Mesothelial cell of epicardium (in vitro differentiated cells): ENCODE measurements at regions not wholly inside any gene's neighbourhood (a gene's known extent, or its start where the extent isn't known, plus 50 kb on each side); places are given as distances from the start of the nearest gene placed in this dataset.
A peak's percentile ranks its signal among the peaks of the same experiment; 100 is the strongest.

Experiments used
- DNase-seq, 2 experiments: peaks; one replicate each; pipeline ENCODE4 v3.0.0; 2021; ENCODE audit warnings: low spot score in 2 of 2; ENCODE audit not compliant: unreplicated experiment in 2 of 2
- H3K27ac Mint-ChIP-seq: 2 replicates; pipeline ENCODE4 v1.8.0; 2021; ENCODE audit warnings: mixed read lengths
- H3K27me3 Mint-ChIP-seq: 2 replicates; pipeline ENCODE4 v1.8.0; 2021; ENCODE audit warnings: low read depth, mixed read lengths
- H3K36me3 Mint-ChIP-seq: 2 replicates; pipeline ENCODE4 v1.8.0; 2021; ENCODE audit warnings: mixed read lengths
- H3K4me1 Mint-ChIP-seq: 2 replicates; pipeline ENCODE4 v1.8.0; 2021; ENCODE audit warnings: mixed read lengths
- H3K4me3 Mint-ChIP-seq: 2 replicates; pipeline ENCODE4 v1.8.0; 2021; ENCODE audit warnings: mild to moderate bottlenecking, moderate library complexity, mixed read lengths
- H3K9me3 Mint-ChIP-seq: 2 replicates; pipeline ENCODE4 v1.8.0; 2021; ENCODE audit warnings: mixed read lengths
- CTCF ChIP-seq: fragments of 200-600 bp; sonication (generic); IDR thresholded peaks from one replicate; pipeline ENCODE4 v1.5.0; 2021; ENCODE audit warnings: antibody characterized with exemption; ENCODE audit not compliant: unreplicated experiment

- H3K36me3 Mint-ChIP-seq, result no peaks in the 10 kb centered on the region
- H3K27ac Mint-ChIP-seq, result peak overlapping the region; percentile 78
- H3K27me3 Mint-ChIP-seq, result peaks cover 3% of the 10 kb centered on the region
- H3K9me3 Mint-ChIP-seq, result peaks cover 8% of the 10 kb centered on the region
- TF ChIP-seq CTCF, result no peak
- no peak for DNase-seq
- H3K4me3 Mint-ChIP-seq, result no peak overlapping the region
- H3K4me1 Mint-ChIP-seq, result peaks cover 8% of the 10 kb centered on the region
Observed at GRCh38 chr4:24219209-24219608, 329.4 kb upstream of the PPARGC1A start.

DNA sequence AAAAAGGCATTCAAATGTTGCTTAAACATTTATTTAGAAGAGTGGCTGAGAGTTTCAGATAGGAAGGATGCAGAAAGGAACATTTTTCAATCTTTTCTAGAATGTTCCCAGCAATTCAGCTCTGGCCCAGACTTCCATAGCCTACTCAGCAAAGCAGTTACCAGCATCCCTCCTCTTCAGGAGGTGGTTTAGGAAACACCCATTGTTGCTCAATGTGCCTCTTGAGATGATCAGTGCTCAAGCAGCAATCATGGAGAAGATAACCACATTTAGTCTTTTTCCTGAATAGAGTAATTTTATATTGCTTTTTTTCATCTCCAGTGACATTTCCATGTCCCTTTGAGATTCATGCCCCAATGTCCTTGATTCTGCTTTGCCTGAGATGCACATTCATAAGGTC, 328.7 kb upstream of the PPARGC1A start:
- H3K27ac Mint-ChIP-seq, result no peak overlapping the region

GRCh38 chr4:24214796-24215195, 324.9 kb upstream of the PPARGC1A start:
- DNase-seq, result no peak
- Mint-ChIP-seq H3K27ac (no peak overlapping the region), H3K4me1 (peaks cover 10% of the 10 kb centered on the region), H3K9me3 (peaks cover 6% of the 10 kb centered on the region), H3K27me3 (peaks cover 2% of the 10 kb centered on the region), H3K36me3 (no peaks in the 10 kb centered on the region), H3K4me3 (no peak overlapping the region)
- TF ChIP-seq CTCF, result no peak

More for the DNA sequence above, 328.7 kb upstream of the PPARGC1A start:
- Mint-ChIP-seq H3K36me3 (no peaks in the 10 kb centered on the region), H3K27me3 (no peaks in the 10 kb centered on the region), H3K4me3 (no peak overlapping the region), H3K4me1 (peaks cover 10% of the 10 kb centered on the region), H3K9me3 (peaks cover 8% of the 10 kb centered on the region)
- TF ChIP-seq CTCF, result no peak
- no peak for DNase-seq

DNA sequence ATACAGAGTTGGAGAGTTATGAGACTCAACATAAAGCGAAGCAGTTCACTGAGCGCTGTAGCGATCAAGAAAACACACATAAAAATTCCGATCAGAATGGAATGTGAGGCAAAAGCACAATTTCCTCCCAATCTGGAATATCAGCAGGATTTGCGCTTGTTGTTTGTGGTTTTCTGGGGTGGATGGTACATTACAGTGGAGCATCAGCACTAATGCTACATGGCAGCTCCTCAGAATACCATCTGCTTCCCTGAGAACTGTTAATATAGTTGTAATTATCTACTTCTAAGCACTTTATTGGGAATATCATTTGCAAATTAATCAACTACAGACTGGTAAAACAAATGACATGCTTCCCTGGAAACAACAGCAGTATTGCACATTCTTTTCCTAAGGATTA, 324.1 kb upstream of the PPARGC1A start:
- H3K36me3 Mint-ChIP-seq, result no peaks in the 10 kb centered on the region
- H3K4me3 Mint-ChIP-seq, result no peak overlapping the region
- DNase-seq, result no peak
- H3K27me3 Mint-ChIP-seq, result peaks cover 2% of the 10 kb centered on the region
- peaks cover 4% of the 10 kb centered on the region for H3K9me3 Mint-ChIP-seq
- TF ChIP-seq CTCF, result no peak
- peaks cover 3% of the 10 kb centered on the region for H3K4me1 Mint-ChIP-seq
- H3K27ac Mint-ChIP-seq, result no peak overlapping the region

DNA sequence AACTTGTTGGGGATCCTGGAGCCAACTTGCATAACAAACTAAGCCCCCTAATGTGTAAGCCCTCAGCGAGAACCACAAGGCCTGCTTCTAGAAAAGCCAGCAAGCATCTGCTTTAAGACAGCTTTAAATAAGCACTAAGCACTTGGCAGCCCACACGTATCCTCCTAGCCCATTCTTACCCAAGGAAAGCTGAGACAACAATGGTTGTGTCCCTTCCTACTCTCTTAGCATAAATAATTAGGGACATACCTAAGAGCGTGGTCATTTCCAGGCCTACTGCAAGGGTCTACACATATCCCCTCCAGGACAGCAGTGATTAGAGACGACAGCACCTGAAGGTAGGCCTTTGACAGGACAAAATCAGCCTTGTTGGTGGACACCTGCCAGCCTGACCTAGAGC, 322.8 kb upstream of the PPARGC1A start:
- no peak overlapping the region for H3K27ac Mint-ChIP-seq
- TF ChIP-seq CTCF, result no peak
- no peaks in the 10 kb centered on the region for H3K36me3 Mint-ChIP-seq

GRCh38 chr4:24211856-24212255, 322.0 kb upstream of the PPARGC1A start:
- DNase-seq, result no peak
- TF ChIP-seq CTCF, result no peak
- Mint-ChIP-seq H3K4me1 (peaks cover 2% of the 10 kb centered on the region), H3K4me3 (no peak overlapping the region), H3K36me3 (no peaks in the 10 kb centered on the region), H3K27ac (no peak overlapping the region), H3K27me3 (peaks cover 3% of the 10 kb centered on the region), H3K9me3 (no peaks in the 10 kb centered on the region)

More for the DNA sequence above, 322.8 kb upstream of the PPARGC1A start:
- Mint-ChIP-seq H3K4me1 (peaks cover 2% of the 10 kb centered on the region), H3K27me3 (peaks cover 3% of the 10 kb centered on the region), H3K9me3 (no peaks in the 10 kb centered on the region), H3K4me3 (no peak overlapping the region)
- DNase-seq, result no peak
